ENCODE measurements at regions not wholly inside any gene's neighbourhood (a gene's known extent, or its start where the extent isn't known, plus 50 kb on each side); places are given as distances from the start of the nearest gene placed in this dataset.

- no peak overlapping the region for H3K4me3 ChIP-seq (ENCODE audit: insufficient read depth in 1 of 2, low read depth in 1 of 2, low read length in 2 of 2)
- H3K18ac ChIP-seq (ENCODE audit: low read depth in 1 of 2, low read length in 2 of 2) = no peak overlapping the region
- no peaks in the 10 kb centered on the region for H3K36me3 ChIP-seq (ENCODE audit: control insufficient read depth in 1 of 2, insufficient read depth in 2 of 2, low read depth in 1 of 2, low read length in 2 of 2)
- H3K9me3 ChIP-seq (ENCODE audit: control insufficient read depth, low read length) = no peaks in the 10 kb centered on the region
- H3K23ac ChIP-seq (ENCODE audit: low read length in 2 of 2) = no peak overlapping the region
- H3K27ac ChIP-seq (ENCODE audit: low read length, poor library complexity, severe bottlenecking) = no peak overlapping the region
- no peaks in the 10 kb centered on the region for H3K4me1 ChIP-seq (ENCODE audit: control insufficient read depth, insufficient read depth, low read depth, low read length)
- H3K27me3 ChIP-seq (ENCODE audit: control insufficient read depth in 1 of 2, insufficient read depth in 1 of 2, low read length in 2 of 2) = no peaks in the 10 kb centered on the region
- no peak overlapping the region for H4K91ac ChIP-seq (ENCODE audit: low read length)
- no peak for DNase-seq
- no peak overlapping the region for H3K4me2 ChIP-seq (ENCODE audit: low read length, poor library complexity, severe bottlenecking)
- no peak overlapping the region for H3K9ac ChIP-seq (ENCODE audit: low read length)
- no peak overlapping the region for H2BK5ac ChIP-seq (ENCODE audit: low read depth, low read length, poor library complexity, severe bottlenecking)
- H2AK5ac ChIP-seq (ENCODE audit: low read length, severe bottlenecking) = no peak overlapping the region
- no peak overlapping the region for H2BK15ac ChIP-seq (ENCODE audit: low read depth, poor library complexity, severe bottlenecking)
- no peak overlapping the region for H2AFZ ChIP-seq (ENCODE audit: low read depth, low read length)
- no peak overlapping the region for H2BK120ac ChIP-seq (ENCODE audit: low read depth, low read length)
- no peak overlapping the region for H4K8ac ChIP-seq (ENCODE audit: low read length)
- H3K4ac ChIP-seq (ENCODE audit: low read depth in 1 of 2, low read length in 2 of 2) = no peak overlapping the region
- H2BK12ac ChIP-seq (ENCODE audit: low read length in 2 of 2) = no peak overlapping the region
- H3K14ac ChIP-seq (ENCODE audit: low read length in 2 of 2) = no peak overlapping the region
- no peaks in the 10 kb centered on the region for H3K79me1 ChIP-seq (replicated peaks; ENCODE audit: low read length, poor library complexity, severe bottlenecking)
Observed at GRCh38 chr3:87420171-87420570, 143.8 kb upstream of the POU1F1 start.

- DNase-seq = no peak
- H3K23ac ChIP-seq (ENCODE audit: low read length in 2 of 2) = no peak overlapping the region
- no peak overlapping the region for H2BK120ac ChIP-seq (ENCODE audit: low read depth, low read length)
- no peak overlapping the region for H3K4ac ChIP-seq (ENCODE audit: low read depth in 1 of 2, low read length in 2 of 2)
- no peaks in the 10 kb centered on the region for H3K36me3 ChIP-seq (ENCODE audit: control insufficient read depth in 1 of 2, insufficient read depth in 2 of 2, low read depth in 1 of 2, low read length in 2 of 2)
- no peak overlapping the region for H2BK15ac ChIP-seq (ENCODE audit: low read depth, poor library complexity, severe bottlenecking)
- H3K14ac ChIP-seq (ENCODE audit: low read length in 2 of 2) = no peak overlapping the region
- H2AK5ac ChIP-seq (ENCODE audit: low read length, severe bottlenecking) = no peak overlapping the region
- no peaks in the 10 kb centered on the region for H3K27me3 ChIP-seq (ENCODE audit: control insufficient read depth in 1 of 2, insufficient read depth in 1 of 2, low read length in 2 of 2)
- H3K18ac ChIP-seq (ENCODE audit: low read depth in 1 of 2, low read length in 2 of 2) = no peak overlapping the region
- no peak overlapping the region for H4K8ac ChIP-seq (ENCODE audit: low read length)
- H3K4me1 ChIP-seq (ENCODE audit: control insufficient read depth, insufficient read depth, low read depth, low read length) = no peaks in the 10 kb centered on the region
- H3K79me1 ChIP-seq (replicated peaks; ENCODE audit: low read length, poor library complexity, severe bottlenecking) = no peaks in the 10 kb centered on the region
- H3K9me3 ChIP-seq (ENCODE audit: control insufficient read depth, low read length) = no peaks in the 10 kb centered on the region
- H3K4me2 ChIP-seq (ENCODE audit: low read length, poor library complexity, severe bottlenecking) = no peak overlapping the region
- H2AFZ ChIP-seq (ENCODE audit: low read depth, low read length) = no peak overlapping the region
- H3K27ac ChIP-seq (ENCODE audit: low read length, poor library complexity, severe bottlenecking) = no peak overlapping the region
- H4K91ac ChIP-seq (ENCODE audit: low read length) = no peak overlapping the region
- H3K9ac ChIP-seq (ENCODE audit: low read length) = no peak overlapping the region
- H2BK12ac ChIP-seq (ENCODE audit: low read length in 2 of 2) = no peak overlapping the region
- WGBS = 10% methylated on average over 1 of the region's 1 CpG
- no peak overlapping the region for H3K4me3 ChIP-seq (ENCODE audit: insufficient read depth in 1 of 2, low read depth in 1 of 2, low read length in 2 of 2)
- no peak overlapping the region for H2BK5ac ChIP-seq (ENCODE audit: low read depth, low read length, poor library complexity, severe bottlenecking)
Observed at GRCh38 chr3:87414271-87414670, 137.9 kb upstream of the POU1F1 start.

GRCh38 chr3:87413814-87414213, 137.4 kb upstream of the POU1F1 start:
- Histone ChIP-seq H2BK12ac (ENCODE audit: low read length in 2 of 2) (no peak overlapping the region), H2BK15ac (ENCODE audit: low read depth, poor library complexity, severe bottlenecking) (no peak overlapping the region), H4K8ac (ENCODE audit: low read length) (no peak overlapping the region), H3K4ac (ENCODE audit: low read depth in 1 of 2, low read length in 2 of 2) (no peak overlapping the region), H4K91ac (ENCODE audit: low read length) (no peak overlapping the region), H2AFZ (ENCODE audit: low read depth, low read length) (no peak overlapping the region), H2BK5ac (ENCODE audit: low read depth, low read length, poor library complexity, severe bottlenecking) (no peak overlapping the region), H2BK120ac (ENCODE audit: low read depth, low read length) (no peak overlapping the region), H3K14ac (ENCODE audit: low read length in 2 of 2) (no peak overlapping the region), H3K27ac (ENCODE audit: low read length, poor library complexity, severe bottlenecking) (no peak overlapping the region), H2AK5ac (ENCODE audit: low read length, severe bottlenecking) (no peak overlapping the region), H3K18ac (ENCODE audit: low read depth in 1 of 2, low read length in 2 of 2) (no peak overlapping the region), H3K4me2 (ENCODE audit: low read length, poor library complexity, severe bottlenecking) (no peak overlapping the region), H3K4me3 (ENCODE audit: insufficient read depth in 1 of 2, low read depth in 1 of 2, low read length in 2 of 2) (no peak overlapping the region), H3K9me3 (ENCODE audit: control insufficient read depth, low read length) (no peaks in the 10 kb centered on the region), H3K79me1 (replicated peaks; ENCODE audit: low read length, poor library complexity, severe bottlenecking) (no peaks in the 10 kb centered on the region), H3K4me1 (ENCODE audit: control insufficient read depth, insufficient read depth, low read depth, low read length) (no peaks in the 10 kb centered on the region), H3K27me3 (ENCODE audit: control insufficient read depth in 1 of 2, insufficient read depth in 1 of 2, low read length in 2 of 2) (no peaks in the 10 kb centered on the region), H3K9ac (ENCODE audit: low read length) (no peak overlapping the region), H3K36me3 (ENCODE audit: control insufficient read depth in 1 of 2, insufficient read depth in 2 of 2, low read depth in 1 of 2, low read length in 2 of 2) (no peaks in the 10 kb centered on the region), H3K23ac (ENCODE audit: low read length in 2 of 2) (no peak overlapping the region)
- no peak for DNase-seq
- 41% methylated on average over 3 of the region's 3 CpGs for WGBS

- no peak overlapping the region for H3K23ac ChIP-seq (ENCODE audit: low read length in 2 of 2)
- DNase-seq = no peak
- no peak overlapping the region for H3K18ac ChIP-seq (ENCODE audit: low read depth in 1 of 2, low read length in 2 of 2)
- no peak overlapping the region for H2AFZ ChIP-seq (ENCODE audit: low read depth, low read length)
- H3K36me3 ChIP-seq (ENCODE audit: control insufficient read depth in 1 of 2, insufficient read depth in 2 of 2, low read depth in 1 of 2, low read length in 2 of 2) = no peaks in the 10 kb centered on the region
- H2AK5ac ChIP-seq (ENCODE audit: low read length, severe bottlenecking) = no peak overlapping the region
- no peak overlapping the region for H2BK12ac ChIP-seq (ENCODE audit: low read length in 2 of 2)
- H3K4me1 ChIP-seq (ENCODE audit: control insufficient read depth, insufficient read depth, low read depth, low read length) = no peaks in the 10 kb centered on the region
- no peak overlapping the region for H3K27ac ChIP-seq (ENCODE audit: low read length, poor library complexity, severe bottlenecking)
- no peak overlapping the region for H3K14ac ChIP-seq (ENCODE audit: low read length in 2 of 2)
- no peak overlapping the region for H3K4me2 ChIP-seq (ENCODE audit: low read length, poor library complexity, severe bottlenecking)
- H3K27me3 ChIP-seq (ENCODE audit: control insufficient read depth in 1 of 2, insufficient read depth in 1 of 2, low read length in 2 of 2) = no peaks in the 10 kb centered on the region
- H2BK15ac ChIP-seq (ENCODE audit: low read depth, poor library complexity, severe bottlenecking) = no peak overlapping the region
- H3K9me3 ChIP-seq (ENCODE audit: control insufficient read depth, low read length) = no peaks in the 10 kb centered on the region
- no peak overlapping the region for H4K91ac ChIP-seq (ENCODE audit: low read length)
- no peak overlapping the region for H4K8ac ChIP-seq (ENCODE audit: low read length)
- no peak overlapping the region for H3K9ac ChIP-seq (ENCODE audit: low read length)
- H3K4me3 ChIP-seq (ENCODE audit: insufficient read depth in 1 of 2, low read depth in 1 of 2, low read length in 2 of 2) = no peak overlapping the region
- no peaks in the 10 kb centered on the region for H3K79me1 ChIP-seq (replicated peaks; ENCODE audit: low read length, poor library complexity, severe bottlenecking)
- H2BK5ac ChIP-seq (ENCODE audit: low read depth, low read length, poor library complexity, severe bottlenecking) = no peak overlapping the region
- H3K4ac ChIP-seq (ENCODE audit: low read depth in 1 of 2, low read length in 2 of 2) = no peak overlapping the region
- no peak overlapping the region for H2BK120ac ChIP-seq (ENCODE audit: low read depth, low read length)
Observed at GRCh38 chr3:87410110-87410509, 133.7 kb upstream of the POU1F1 start.
